Right forelimb (tissue), 1 donor: ENCODE measurements at regions not wholly inside any gene's neighbourhood (a gene's known extent, or its start where the extent isn't known, plus 50 kb on each side); places are given as distances from the start of the nearest gene placed in this dataset.
"Not testable (repeated sequence)": the region's sequence is repeated elsewhere in the genome, so short reads cannot be mapped to it uniquely, and the experiment has no call there.

Source experiments
- DNase-seq: peaks from one replicate; pipeline ENCODE4 v3.0.0-alpha.2; 2018

GRCh38 chr14:101292448-101292847 is 268.8 kb upstream of the DIO3 start:
- no peak for DNase-seq

GRCh38 chr14:101293605-101294004 is 267.7 kb upstream of the DIO3 start:
- DNase-seq = no peak

GRCh38 chr14:101294136-101294535 is 267.2 kb upstream of the DIO3 start:
- no peak for DNase-seq

GRCh38 chr14:101299781-101300180 is 261.5 kb upstream of the DIO3 start:
- DNase-seq = not testable (repeated sequence)

GRCh38 chr14:101301011-101301410 is 260.3 kb upstream of the DIO3 start:
- no peak for DNase-seq

- not testable (repeated sequence) for DNase-seq
Observed at GRCh38 chr14:101307162-101307561, 254.1 kb upstream of the DIO3 start.

- DNase-seq = not testable (repeated sequence)
Observed at GRCh38 chr14:101311186-101311585, 250.1 kb upstream of the DIO3 start.

GRCh38 chr14:101313268-101313667 is 248.0 kb upstream of the DIO3 start:
- no peak for DNase-seq

- no peak for DNase-seq
Observed at GRCh38 chr14:101315802-101316296, 245.4 kb upstream of the DIO3 start.

GRCh38 chr14:101318271-101318670 is 243.0 kb upstream of the DIO3 start:
- no peak for DNase-seq

GRCh38 chr14:101320396-101320795 is 240.9 kb upstream of the DIO3 start:
- no peak for DNase-seq

GRCh38 chr14:101322223-101322622 is 239.1 kb upstream of the DIO3 start:
- DNase-seq = no peak

GRCh38 chr14:101323111-101323510 is 238.2 kb upstream of the DIO3 start:
- DNase-seq = no peak

GRCh38 chr14:101323614-101324235 is 237.6 kb upstream of the DIO3 start:
- DNase-seq = not testable (repeated sequence)

GRCh38 chr14:101325319-101325718 is 236.0 kb upstream of the DIO3 start:
- no peak for DNase-seq

GRCh38 chr14:101328412-101329028 is 232.8 kb upstream of the DIO3 start:
- no peak for DNase-seq

GRCh38 chr14:101330416-101331140 is 230.7 kb upstream of the DIO3 start:
- no peak for DNase-seq

GRCh38 chr14:101331141-101331525 is 230.2 kb upstream of the DIO3 start:
- DNase-seq = no peak

- DNase-seq = no peak
Observed at GRCh38 chr14:101331661-101332169, 229.6 kb upstream of the DIO3 start.

- no peak for DNase-seq
Observed at GRCh38 chr14:101332281-101332680, 229.0 kb upstream of the DIO3 start.

GRCh38 chr14:101333335-101334280 is 227.7 kb upstream of the DIO3 start:
- no peak for DNase-seq

GRCh38 chr14:101334656-101335055 is 226.6 kb upstream of the DIO3 start:
- DNase-seq = no peak
